CD4-positive, CD25-positive, alpha-beta regulatory T cell (primary cell): ENCODE measurements at regions not wholly inside any gene's neighbourhood (a gene's known extent, or its start where the extent isn't known, plus 50 kb on each side); places are given as distances from the start of the nearest gene placed in this dataset.
A peak's percentile ranks its signal among the peaks of the same experiment; 100 is the strongest.

Experiments used
- ATAC-seq, 2 donors: fragments of 150-1000 bp; cut with Tn5 transposase; one replicate each; pipeline ENCODE4 v1.10.0; 2021; ENCODE audit warnings: low read depth in 2 of 2, moderate number of reproducible peaks in 2 of 2, moderate library complexity in 1 of 2
- DNase-seq, 3 donors: peaks; one replicate each; pipeline versions ENCODE4 v3.0.0 to v3.0.0-alpha.2; 2012 to 2022; ENCODE audit warnings: mixed read lengths in 1 of 3
- H3K27ac ChIP-seq: one replicate; pipeline ENCODE4 v1.7.0; 2013; ENCODE audit warnings: mild to moderate bottlenecking, low read length; ENCODE audit not compliant: insufficient read depth, poor library complexity, severe bottlenecking
- H3K27me3 ChIP-seq: one replicate; pipeline ENCODE4 v1.7.0; 2013; ENCODE audit warnings: low read length; ENCODE audit not compliant: control insufficient read depth, insufficient read depth
- H3K36me3 ChIP-seq: one replicate; pipeline ENCODE4 v1.7.0; 2013; ENCODE audit warnings: mild to moderate bottlenecking, low read length, moderate library complexity; ENCODE audit not compliant: control insufficient read depth, insufficient read depth
- H3K4me1 ChIP-seq: 2 replicates; pipeline ENCODE4 v1.7.0; 2013; ENCODE audit warnings: mild to moderate bottlenecking, low read length; ENCODE audit not compliant: insufficient read depth, control insufficient read depth, poor library complexity, severe bottlenecking
- H3K4me3 ChIP-seq: one replicate; pipeline ENCODE4 v1.7.0; 2013; ENCODE audit warnings: low read depth, mild to moderate bottlenecking, low read length, moderate library complexity
- H3K9me3 ChIP-seq, 2 experiments: 1 replicate in 1 of 2; 2 replicates in 1 of 2; pipeline ENCODE4 v1.7.0; 2013; ENCODE audit warnings: low read length in 2 of 2, mild to moderate bottlenecking in 1 of 2, moderate library complexity in 1 of 2; ENCODE audit not compliant: control insufficient read depth in 2 of 2
- H3K27ac Mint-ChIP-seq, 3 donors: one replicate each; pipeline ENCODE4 v1.8.0; 2020 to 2022; ENCODE audit warnings: mild to moderate bottlenecking in 3 of 3, mixed read lengths in 3 of 3, moderate library complexity in 2 of 3
- H3K27me3 Mint-ChIP-seq: one replicate; pipeline ENCODE4 v1.8.0; 2022; ENCODE audit warnings: mild to moderate bottlenecking, mixed read lengths
- H3K36me3 Mint-ChIP-seq: one replicate; pipeline ENCODE4 v1.8.0; 2020; ENCODE audit warnings: mixed read lengths
- H3K4me1 Mint-ChIP-seq, 4 donors: one replicate each; pipeline ENCODE4 v1.8.0; 2020 to 2022; ENCODE audit warnings: mixed read lengths in 4 of 4, mild to moderate bottlenecking in 1 of 4
- H3K4me3 Mint-ChIP-seq, 4 donors: one replicate each; pipeline ENCODE4 v1.8.0; 2020 to 2022; ENCODE audit warnings: mild to moderate bottlenecking in 4 of 4, mixed read lengths in 4 of 4, moderate library complexity in 3 of 4
- H3K9me3 Mint-ChIP-seq, 7 donors: one replicate each; pipeline ENCODE4 v1.8.0; 2020 to 2022; ENCODE audit warnings: mixed read lengths in 7 of 7, mild to moderate bottlenecking in 3 of 7, moderate library complexity in 2 of 7

DNA sequence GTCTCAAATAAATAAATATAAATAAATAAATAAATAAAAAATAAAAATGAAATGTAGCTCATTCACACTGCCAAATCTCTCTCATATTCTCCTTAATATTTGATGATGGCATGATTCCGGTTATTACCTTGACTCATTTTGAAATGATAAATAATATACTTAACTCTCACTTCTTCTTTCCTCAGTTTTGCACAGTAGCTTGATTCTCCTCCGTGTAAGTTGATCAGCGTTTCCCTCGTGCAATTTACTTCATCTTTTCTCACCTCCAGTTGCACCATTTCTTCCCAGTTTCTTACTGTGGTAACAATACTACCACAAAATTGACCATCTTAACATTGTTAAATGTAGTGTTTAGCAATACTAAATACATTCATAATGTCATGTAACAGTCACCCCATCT is 111.6 kb downstream of the RIPK4 start:
- H3K9me3 Mint-ChIP-seq, result no peaks in the 10 kb centered on the region
- no peaks in the 10 kb centered on the region for H3K36me3 Mint-ChIP-seq
- ATAC-seq, result no peak

DNA sequence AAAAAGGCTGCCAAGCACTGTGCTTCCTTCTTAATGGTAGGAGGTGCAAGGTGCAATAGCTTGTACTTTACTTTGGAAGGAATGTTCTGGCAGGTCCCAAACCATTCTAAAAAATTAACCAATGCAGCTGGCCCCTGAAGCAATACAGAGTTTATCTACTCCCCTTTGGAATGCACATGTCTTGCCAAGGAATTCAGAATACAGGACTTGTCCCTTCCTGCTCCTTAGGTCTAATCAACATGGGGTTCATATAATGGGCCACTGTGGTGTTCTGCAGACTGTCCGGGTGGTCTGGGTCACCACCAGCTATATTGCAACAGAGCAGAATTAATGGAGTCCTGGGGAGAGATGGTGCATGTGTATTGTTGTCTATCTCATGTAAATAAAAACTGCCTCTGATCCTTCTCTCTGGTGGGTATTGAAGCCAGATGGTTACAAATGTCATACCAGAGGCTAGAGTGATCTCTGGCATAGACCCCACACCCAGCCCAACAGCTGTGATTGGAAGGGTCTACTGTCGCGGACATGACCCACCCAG is 112.8 kb downstream of the RIPK4 start:
- no peaks in the 10 kb centered on the region for H3K4me1 Mint-ChIP-seq
- Histone ChIP-seq H3K27me3 (no peaks in the 10 kb centered on the region), H3K27ac (no peak overlapping the region), H3K36me3 (no peaks in the 10 kb centered on the region), H3K9me3 (no peaks in the 10 kb centered on the region), H3K4me3 (no peak overlapping the region), H3K4me1 (no peaks in the 10 kb centered on the region)
- peak overlapping the region in 1 of 3 donors; percentile 40 for H3K27ac Mint-ChIP-seq
- DNase-seq (no peak), ATAC-seq (no peak)
- H3K4me3 Mint-ChIP-seq, result no peak overlapping the region
- H3K27me3 Mint-ChIP-seq, result peaks cover 11% of the 10 kb centered on the region
- no peaks in the 10 kb centered on the region for H3K9me3 Mint-ChIP-seq
- no peaks in the 10 kb centered on the region for H3K36me3 Mint-ChIP-seq

More for the DNA sequence above, 111.6 kb downstream of the RIPK4 start:
- H3K27ac ChIP-seq, result no peak overlapping the region
- Mint-ChIP-seq H3K27ac (no peak overlapping the region), H3K4me1 (no peaks in the 10 kb centered on the region), H3K27me3 (peaks cover 7% of the 10 kb centered on the region), H3K4me3 (no peak overlapping the region)
- no peaks in the 10 kb centered on the region for H3K27me3 ChIP-seq
- no peaks in the 10 kb centered on the region for H3K9me3 ChIP-seq
- H3K4me3 ChIP-seq, result no peak overlapping the region
- H3K36me3 ChIP-seq, result no peaks in the 10 kb centered on the region
- H3K4me1 ChIP-seq, result no peaks in the 10 kb centered on the region
- no peak for DNase-seq

DNA sequence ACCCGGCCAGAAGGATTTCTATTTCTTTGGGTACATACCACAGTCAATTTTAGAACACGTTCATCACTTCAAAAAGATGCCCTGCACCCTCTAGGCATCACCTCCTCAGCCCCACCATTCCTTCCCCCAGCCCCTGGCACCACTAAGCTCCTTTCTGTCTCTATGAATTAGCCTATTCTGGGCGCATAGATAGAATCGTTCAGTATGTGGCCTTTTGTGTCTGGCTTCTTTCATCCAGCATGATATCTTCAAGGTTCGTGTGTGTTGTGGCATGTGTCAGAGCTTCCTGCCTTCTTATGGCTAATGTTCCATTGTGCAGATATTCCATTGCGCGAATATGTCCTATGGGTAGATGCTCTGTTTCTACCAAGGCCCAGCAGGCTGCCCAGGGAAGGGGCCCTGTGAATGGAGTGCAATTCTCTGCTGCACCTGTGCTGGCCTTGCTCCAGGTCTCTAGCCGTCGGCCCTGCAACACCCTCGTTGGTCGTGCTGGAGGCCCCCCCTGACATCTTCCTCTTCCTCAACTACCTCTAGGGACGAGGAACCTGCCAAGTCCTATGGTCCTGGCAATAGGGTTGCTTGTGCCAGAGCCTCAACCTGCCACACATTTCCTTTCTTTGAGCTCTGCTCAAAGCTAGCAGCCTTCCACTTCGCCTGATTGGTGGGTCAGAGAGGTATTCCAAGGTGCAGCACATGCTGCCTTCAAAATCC is 113.5 kb downstream of the RIPK4 start:
- Histone ChIP-seq H3K27ac (no peak overlapping the region), H3K9me3 (no peaks in the 10 kb centered on the region), H3K36me3 (no peaks in the 10 kb centered on the region), H3K4me1 (no peaks in the 10 kb centered on the region), H3K4me3 (no peak overlapping the region), H3K27me3 (no peaks in the 10 kb centered on the region)
- H3K27me3 Mint-ChIP-seq, result peaks cover 17% of the 10 kb centered on the region
- H3K4me1 Mint-ChIP-seq, result no peaks in the 10 kb centered on the region
- no peak overlapping the region for H3K4me3 Mint-ChIP-seq
- DNase-seq, result no peak
- H3K9me3 Mint-ChIP-seq, result no peaks in the 10 kb centered on the region
- no peak for ATAC-seq
- no peak overlapping the region for H3K27ac Mint-ChIP-seq
- H3K36me3 Mint-ChIP-seq, result no peaks in the 10 kb centered on the region

DNA sequence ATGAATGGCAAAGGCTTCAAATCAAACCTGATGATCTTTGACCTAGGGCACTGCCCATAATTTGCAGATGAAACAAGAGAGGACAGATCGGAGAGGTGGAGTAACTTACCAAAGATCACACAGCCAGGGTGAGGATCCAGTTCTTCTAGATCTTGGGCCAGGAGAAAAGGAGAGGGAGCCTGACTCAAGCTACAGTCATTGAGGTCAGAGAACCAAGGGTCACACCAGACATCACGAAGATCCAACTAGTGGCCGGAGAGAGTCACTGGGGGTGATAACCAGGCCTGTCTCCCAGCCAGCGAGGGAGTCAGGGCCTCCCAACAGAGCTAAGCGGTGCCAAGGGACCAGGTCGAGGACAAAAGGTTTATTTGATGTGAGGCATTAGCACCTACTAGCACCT is 115.0 kb downstream of the RIPK4 start:
- Histone ChIP-seq H3K9me3 (no peaks in the 10 kb centered on the region), H3K4me3 (no peak overlapping the region), H3K27ac (no peak overlapping the region), H3K4me1 (no peaks in the 10 kb centered on the region), H3K36me3 (no peaks in the 10 kb centered on the region), H3K27me3 (no peaks in the 10 kb centered on the region)
- no peaks in the 10 kb centered on the region for H3K4me1 Mint-ChIP-seq
- no peaks in the 10 kb centered on the region for H3K36me3 Mint-ChIP-seq
- no peak for DNase-seq
- H3K4me3 Mint-ChIP-seq, result no peak overlapping the region
- H3K27me3 Mint-ChIP-seq, result peaks cover 19% of the 10 kb centered on the region
- no peaks in the 10 kb centered on the region for H3K9me3 Mint-ChIP-seq
- no peak overlapping the region for H3K27ac Mint-ChIP-seq
- no peak for ATAC-seq

DNA sequence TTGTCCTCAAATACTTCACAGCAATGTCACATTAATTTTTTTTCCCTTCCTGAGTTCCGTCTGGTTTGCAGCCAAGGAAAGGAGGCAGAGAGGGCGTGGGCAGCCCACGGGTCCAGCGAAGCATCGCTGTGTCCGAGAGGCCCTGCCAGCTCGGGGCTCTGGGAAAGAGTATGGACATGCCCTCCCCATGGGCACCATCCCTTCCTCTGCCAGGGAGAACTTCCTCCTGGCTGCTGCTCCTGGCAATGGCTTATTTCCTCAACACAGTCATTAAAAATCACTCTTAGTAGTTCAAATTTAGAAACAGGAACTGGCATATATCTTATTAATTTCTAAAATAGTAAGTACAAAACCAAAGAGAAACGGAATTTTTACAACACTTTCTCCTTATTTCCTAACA is 115.4 kb downstream of the RIPK4 start:
- Mint-ChIP-seq H3K36me3 (no peaks in the 10 kb centered on the region), H3K4me1 (no peaks in the 10 kb centered on the region), H3K27me3 (peaks cover 19% of the 10 kb centered on the region), H3K27ac (no peak overlapping the region), H3K4me3 (no peak overlapping the region), H3K9me3 (no peaks in the 10 kb centered on the region)
- H3K36me3 ChIP-seq, result no peaks in the 10 kb centered on the region
- H3K27me3 ChIP-seq, result no peaks in the 10 kb centered on the region
- ATAC-seq, result no peak
- no peak overlapping the region for H3K4me3 ChIP-seq
- no peak for DNase-seq
- no peaks in the 10 kb centered on the region for H3K4me1 ChIP-seq
- no peaks in the 10 kb centered on the region for H3K9me3 ChIP-seq
- H3K27ac ChIP-seq, result no peak overlapping the region

DNA sequence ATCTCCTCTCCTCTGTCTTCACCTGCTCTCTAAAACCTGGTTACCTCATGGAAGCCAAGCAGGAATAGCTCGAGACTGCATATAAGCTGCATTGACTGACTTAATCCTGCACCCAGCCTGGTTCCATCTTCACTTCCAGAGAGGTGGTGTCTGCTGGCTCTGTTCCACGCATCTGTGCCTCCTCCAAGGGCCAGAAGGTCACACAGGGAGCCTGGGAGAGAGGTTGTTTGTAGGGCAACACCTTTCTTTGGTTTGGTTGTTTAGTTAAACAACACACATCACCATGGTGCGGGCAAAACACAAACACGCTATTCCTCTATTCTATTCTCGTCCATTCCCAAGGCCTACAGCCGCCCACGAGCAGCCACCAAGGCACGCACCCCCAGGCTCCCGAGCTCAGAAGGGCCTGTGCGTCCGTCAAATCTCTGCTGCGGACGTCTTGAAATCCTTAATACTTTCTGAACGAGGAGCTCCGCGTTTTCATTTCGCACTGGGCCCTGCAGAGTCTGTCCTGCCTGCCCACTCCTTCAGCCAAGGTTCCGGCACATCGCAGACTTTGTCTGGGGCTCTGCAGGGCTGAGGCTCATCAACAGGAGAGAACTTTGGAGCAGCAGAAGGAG is 116.2 kb downstream of the RIPK4 start:
- H3K4me1 ChIP-seq, result no peaks in the 10 kb centered on the region
- no peak for ATAC-seq
- H3K27me3 Mint-ChIP-seq, result peaks cover 19% of the 10 kb centered on the region

DNA sequence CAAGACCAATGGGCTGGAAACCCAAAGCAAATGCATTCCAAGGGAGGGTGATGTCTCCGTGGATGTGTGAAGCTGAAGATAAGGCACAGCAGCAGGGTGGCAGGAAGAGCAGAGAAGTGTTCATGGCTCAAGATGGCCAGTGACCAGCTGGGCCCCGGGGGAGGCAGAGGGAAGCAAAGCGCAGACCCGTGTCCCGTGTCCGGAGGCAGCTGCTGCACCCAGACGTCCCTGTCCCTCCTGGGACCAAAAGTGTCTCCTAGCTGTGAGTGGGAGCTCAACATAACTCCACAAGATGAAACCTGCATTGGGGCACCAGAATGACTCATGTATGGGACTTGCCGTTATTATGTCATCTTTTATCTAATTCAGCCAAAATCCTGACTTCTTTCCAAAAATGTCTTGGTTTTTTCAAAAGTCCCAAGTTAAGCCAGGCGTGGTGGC is 118.2 kb downstream of the RIPK4 start:
- no peaks in the 10 kb centered on the region for H3K4me1 ChIP-seq
- Mint-ChIP-seq H3K4me1 (no peaks in the 10 kb centered on the region), H3K36me3 (no peaks in the 10 kb centered on the region), H3K9me3 (no peaks in the 10 kb centered on the region), H3K27me3 (peaks cover 19% of the 10 kb centered on the region), H3K4me3 (no peak overlapping the region), H3K27ac (no peak overlapping the region)
- no peaks in the 10 kb centered on the region for H3K9me3 ChIP-seq
- DNase-seq, result no peak
- H3K27ac ChIP-seq, result no peak overlapping the region
- ATAC-seq, result no peak
- no peak overlapping the region for H3K4me3 ChIP-seq
- H3K27me3 ChIP-seq, result no peaks in the 10 kb centered on the region
- no peaks in the 10 kb centered on the region for H3K36me3 ChIP-seq

More for the DNA sequence above, 116.2 kb downstream of the RIPK4 start:
- Histone ChIP-seq H3K27me3 (no peaks in the 10 kb centered on the region), H3K4me3 (no peak overlapping the region), H3K36me3 (no peaks in the 10 kb centered on the region), H3K27ac (no peak overlapping the region), H3K9me3 (no peaks in the 10 kb centered on the region)
- H3K9me3 Mint-ChIP-seq, result no peaks in the 10 kb centered on the region
- no peak overlapping the region for H3K27ac Mint-ChIP-seq
- DNase-seq, result no peak
- H3K4me3 Mint-ChIP-seq, result no peak overlapping the region
- no peaks in the 10 kb centered on the region for H3K4me1 Mint-ChIP-seq
- no peaks in the 10 kb centered on the region for H3K36me3 Mint-ChIP-seq
